ENCODE measurements at regions not wholly inside any gene's neighbourhood (a gene's known extent, or its start where the extent isn't known, plus 50 kb on each side); places are given as distances from the start of the nearest gene placed in this dataset.

DNA sequence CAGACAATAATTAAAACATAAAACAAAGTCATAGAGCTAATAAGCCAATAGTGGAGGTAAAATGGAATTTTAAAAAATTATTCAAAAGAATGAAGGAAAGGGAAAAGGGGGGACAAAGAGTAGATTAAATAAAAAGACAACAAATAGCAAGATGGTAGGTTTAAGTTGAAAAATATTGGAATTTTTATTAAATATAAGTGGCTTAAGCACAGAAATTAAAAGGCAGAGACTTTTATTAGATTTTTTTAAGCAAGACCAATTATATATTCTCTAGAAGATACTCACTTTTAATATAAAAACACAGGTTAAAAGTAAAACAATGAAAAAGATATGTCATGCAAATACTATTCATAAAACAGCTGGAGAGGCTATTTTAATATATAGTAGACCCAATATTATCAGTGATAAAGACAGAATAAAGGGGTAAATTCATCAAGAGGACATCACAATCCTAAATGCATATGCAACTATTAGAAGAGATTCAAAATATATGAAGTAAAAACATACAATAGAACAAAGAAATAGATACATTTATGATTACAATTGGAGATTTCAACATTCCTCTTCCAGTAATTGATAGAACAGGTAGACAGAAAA lies 98.7 kb downstream of the CYP26B1 start:
- TF ChIP-seq CEBPB (IDR thresholded peaks at IDR 0.05; ENCODE audit: low read depth, low read length) (no peak), ZNF274 (IDR thresholded peaks at IDR 0.05; ENCODE audit: borderline replicate concordance, extremely low read depth, low read length) (no peak), CHD2 (IDR thresholded peaks at IDR 0.05; ENCODE audit: low read length) (no peak), BACH1 (IDR thresholded peaks at IDR 0.05; ENCODE audit: low read length) (no peak), POLR2A (IDR thresholded peaks at IDR 0.05; ENCODE audit: control extremely low read depth in 1 of 2, low read depth in 2 of 2, low read length in 2 of 2) (no peak), RFX5 (IDR thresholded peaks at IDR 0.05; ENCODE audit: borderline replicate concordance, low read depth, low read length) (no peak), JUND (IDR thresholded peaks at IDR 0.05; ENCODE audit: low read length) (no peak), KDM1A (IDR thresholded peaks at IDR 0.05; ENCODE audit: borderline replicate concordance, low read length) (no peak), GTF2F1 (IDR thresholded peaks at IDR 0.05; ENCODE audit: borderline replicate concordance, low read depth, low read length) (no peak), SIRT6 (IDR thresholded peaks at IDR 0.05; ENCODE audit: low read length) (no peak), KDM4A (IDR thresholded peaks at IDR 0.05; ENCODE audit: low read depth, low read length, severe bottlenecking) (no peak)
- TF ChIP-seq, protein P1, sequence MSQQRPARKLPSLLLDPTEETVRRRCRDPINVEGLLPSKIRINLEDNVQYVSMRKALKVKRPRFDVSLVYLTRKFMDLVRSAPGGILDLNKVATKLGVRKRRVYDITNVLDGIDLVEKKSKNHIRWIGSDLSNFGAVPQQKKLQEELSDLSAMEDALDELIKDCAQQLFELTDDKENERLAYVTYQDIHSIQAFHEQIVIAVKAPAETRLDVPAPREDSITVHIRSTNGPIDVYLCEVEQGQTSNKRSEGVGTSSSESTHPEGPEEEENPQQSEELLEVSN (IDR thresholded peaks at IDR 0.05) = no peak

More for the DNA sequence above, 98.7 kb downstream of the CYP26B1 start:
- H3K36me3 ChIP-seq (ENCODE audit: control insufficient read depth in 2 of 4, insufficient read depth in 4 of 4, low read length in 3 of 4) = no peaks in the 10 kb centered on the region
- no peak overlapping the region for H2BK5ac ChIP-seq (ENCODE audit: low read depth, low read length)
- no peak overlapping the region for H3K4ac ChIP-seq (replicated peaks; ENCODE audit: insufficient read length, low read depth, low read length)
- FAIRE-seq (no peak), DNase-seq (ENCODE audit: low read depth in 1 of 2, low spot score in 2 of 2) (no peak)
- H2BK15ac ChIP-seq (ENCODE audit: low read length) = no peak overlapping the region
- H2BK120ac ChIP-seq (replicated peaks; ENCODE audit: low read depth, low read length) = no peak overlapping the region
- no peak overlapping the region for H4K91ac ChIP-seq (replicated peaks; ENCODE audit: insufficient read length, low read length)
- H3K14ac ChIP-seq (ENCODE audit: insufficient read length) = no peak overlapping the region
- H4K5ac ChIP-seq (ENCODE audit: insufficient read length, low read depth, low read length) = no peak overlapping the region
- H3K4me2 ChIP-seq (ENCODE audit: insufficient read depth in 1 of 2, low read depth in 2 of 2, low read length in 2 of 2) = no peak overlapping the region
- H3K18ac ChIP-seq (ENCODE audit: extremely low read depth, low read length) = no peak overlapping the region
- H3K56ac ChIP-seq (replicated peaks; ENCODE audit: insufficient read length, low read depth, low read length) = no peak overlapping the region
- no peaks in the 10 kb centered on the region for H3K27me3 ChIP-seq (replicated peaks in 1 of 4; ENCODE audit: control insufficient read depth in 3 of 4, extremely low read depth in 1 of 4, insufficient read depth in 3 of 4, low read length in 3 of 4)
- H3K79me2 ChIP-seq (ENCODE audit: control insufficient read depth in 1 of 2, insufficient read depth in 2 of 2, low read length in 2 of 2) = no peaks in the 10 kb centered on the region
- ChIA-PET CTCF (ENCODE audit: partially characterized antibody) (no interaction called here), POLR2A (ENCODE audit: partially characterized antibody) (no interaction called here)
- H3K4me3 ChIP-seq (ENCODE audit: extremely low read depth in 1 of 4, insufficient read depth in 2 of 4, low read depth in 3 of 4, low read length in 4 of 4) = no peak overlapping the region
- no peak overlapping the region for H4K8ac ChIP-seq (ENCODE audit: extremely low read depth, insufficient read depth, low read length)
- H3K79me1 ChIP-seq (ENCODE audit: low read depth, low read length) = no peaks in the 10 kb centered on the region
- no peak overlapping the region for H2AFZ ChIP-seq (ENCODE audit: low read length)
- H3K23me2 ChIP-seq (ENCODE audit: low read depth, low read length) = no peaks in the 10 kb centered on the region
- no peak overlapping the region for H3K23ac ChIP-seq (ENCODE audit: insufficient read length)
- no peak overlapping the region for H2BK20ac ChIP-seq (ENCODE audit: low read length)
- H2BK12ac ChIP-seq (ENCODE audit: low read depth, low read length) = no peak overlapping the region
- H3K27ac ChIP-seq (ENCODE audit: low read depth, low read length) = no peak overlapping the region
- H3K9ac ChIP-seq (replicated peaks in 1 of 4; ENCODE audit: extremely low read depth in 1 of 4, low read depth in 3 of 4, low read length in 3 of 4) = no peak overlapping the region
- no peaks in the 10 kb centered on the region for H4K20me1 ChIP-seq (replicated peaks in 1 of 2; ENCODE audit: control insufficient read depth in 1 of 2, insufficient read depth in 2 of 2, low read length in 2 of 2)
- no peak overlapping the region for H2AK5ac ChIP-seq (ENCODE audit: low read depth, low read length)
- H3K4me1 ChIP-seq (replicated peaks in 1 of 4; ENCODE audit: control insufficient read depth in 3 of 4, insufficient read depth in 4 of 4, low read length in 3 of 4) = no peaks in the 10 kb centered on the region
- H3K9me3 ChIP-seq (ENCODE audit: insufficient read depth in 2 of 2, low read depth in 1 of 2, low read length in 1 of 2) = peaks cover 7 to 8% of the 10 kb centered on the region in 2 experiments; a peak in 2 of 4 replicates
